ENCODE measurements at regions not wholly inside any gene's neighbourhood (a gene's known extent, or its start where the extent isn't known, plus 50 kb on each side); places are given as distances from the start of the nearest gene placed in this dataset.

- H3K4me3 Mint-ChIP-seq: no peak overlapping the region
- peaks cover 10% of the 10 kb centered on the region for H3K27me3 Mint-ChIP-seq
- ATAC-seq (ENCODE audit: low read depth): no peak
- H3K9me3 Mint-ChIP-seq: no peaks in the 10 kb centered on the region
- no peaks in the 10 kb centered on the region for H3K4me1 Mint-ChIP-seq
- POLR2A ChIA-PET: no interaction called here
- no peaks in the 10 kb centered on the region for H3K36me3 Mint-ChIP-seq
- no peak overlapping the region for H3K27ac Mint-ChIP-seq
- no peak for DNase-seq
These were observed 105.5 kb downstream of the AXIN2 start for GRCh38 chr17:65455972-65456343.

- POLR2A ChIA-PET: no interaction called here
- ATAC-seq (ENCODE audit: low read depth): no peak
These were observed 106.1 kb downstream of the AXIN2 start for GRCh38 chr17:65455154-65455971.

GRCh38 chr17:65453204-65453931 lies 108.1 kb downstream of the AXIN2 start:
- POLR2A ChIA-PET: no interaction called here
- DNase-seq (no peak), ATAC-seq (ENCODE audit: low read depth) (no peak)
- Mint-ChIP-seq H3K36me3 (no peaks in the 10 kb centered on the region), H3K27ac (no peak overlapping the region), H3K4me1 (no peaks in the 10 kb centered on the region), H3K4me3 (no peak overlapping the region), H3K9me3 (peaks cover 4% of the 10 kb centered on the region), H3K27me3 (peaks cover 14% of the 10 kb centered on the region)

More at GRCh38 chr17:65455154-65455971, 106.1 kb downstream of the AXIN2 start:
- no peak overlapping the region for H3K4me3 Mint-ChIP-seq
- no peaks in the 10 kb centered on the region for H3K9me3 Mint-ChIP-seq
- peaks cover 11% of the 10 kb centered on the region for H3K27me3 Mint-ChIP-seq
- DNase-seq: no peak
- no peak overlapping the region for H3K27ac Mint-ChIP-seq
- no peaks in the 10 kb centered on the region for H3K36me3 Mint-ChIP-seq
- no peaks in the 10 kb centered on the region for H3K4me1 Mint-ChIP-seq

GRCh38 chr17:65449495-65449894 lies 112.0 kb downstream of the AXIN2 start:
- Mint-ChIP-seq H3K4me1 (no peaks in the 10 kb centered on the region), H3K4me3 (no peak overlapping the region), H3K36me3 (no peaks in the 10 kb centered on the region), H3K27ac (no peak overlapping the region), H3K27me3 (peaks cover 11% of the 10 kb centered on the region), H3K9me3 (peaks cover 4% of the 10 kb centered on the region)
- no peak for ATAC-seq (ENCODE audit: low read depth)
- POLR2A ChIA-PET: no interaction called here
- no peak for DNase-seq

GRCh38 chr17:65447823-65448222 lies 113.6 kb downstream of the AXIN2 start:
- ATAC-seq (ENCODE audit: low read depth): no peak
- POLR2A ChIA-PET: interaction anchor here (0.6 kb wide), 1 partner anchor 143 kb away, joined by 7 read pairs; no protein-coding TSS in a partner anchor
- Mint-ChIP-seq H3K27me3 (peaks cover 11% of the 10 kb centered on the region), H3K4me3 (no peak overlapping the region), H3K9me3 (peaks cover 4% of the 10 kb centered on the region), H3K4me1 (no peaks in the 10 kb centered on the region), H3K27ac (no peak overlapping the region), H3K36me3 (no peaks in the 10 kb centered on the region)
- DNase-seq: no peak

- H3K9me3 Mint-ChIP-seq: peaks cover 4% of the 10 kb centered on the region
- no peak for ATAC-seq (ENCODE audit: low read depth)
- H3K27ac Mint-ChIP-seq: no peak overlapping the region
- no peaks in the 10 kb centered on the region for H3K36me3 Mint-ChIP-seq
- DNase-seq: no peak
- peaks cover 11% of the 10 kb centered on the region for H3K27me3 Mint-ChIP-seq
- no peak overlapping the region for H3K4me3 Mint-ChIP-seq
- POLR2A ChIA-PET: no interaction called here
- H3K4me1 Mint-ChIP-seq: no peaks in the 10 kb centered on the region
These were observed 114.5 kb downstream of the AXIN2 start for GRCh38 chr17:65446838-65447526.

- H3K9me3 Mint-ChIP-seq: peaks cover 4% of the 10 kb centered on the region
- no peaks in the 10 kb centered on the region for H3K4me1 Mint-ChIP-seq
- peaks cover 11% of the 10 kb centered on the region for H3K27me3 Mint-ChIP-seq
- H3K27ac Mint-ChIP-seq: no peak overlapping the region
- ATAC-seq (ENCODE audit: low read depth): no peak
- no peak overlapping the region for H3K4me3 Mint-ChIP-seq
- POLR2A ChIA-PET: no interaction called here
- no peak for DNase-seq
- H3K36me3 Mint-ChIP-seq: no peaks in the 10 kb centered on the region
These were observed 115.4 kb downstream of the AXIN2 start for GRCh38 chr17:65446043-65446442.

- no peaks in the 10 kb centered on the region for H3K36me3 Mint-ChIP-seq
- no peak overlapping the region for H3K4me3 Mint-ChIP-seq
- no peak for DNase-seq
- H3K4me1 Mint-ChIP-seq: no peaks in the 10 kb centered on the region
- H3K27me3 Mint-ChIP-seq: peaks cover 9% of the 10 kb centered on the region
- ATAC-seq (ENCODE audit: low read depth): no peak
- POLR2A ChIA-PET: no interaction called here
- H3K27ac Mint-ChIP-seq: no peak overlapping the region
- peaks cover 2% of the 10 kb centered on the region for H3K9me3 Mint-ChIP-seq
These were observed 117.4 kb downstream of the AXIN2 start for GRCh38 chr17:65444049-65444448.

- H3K4me3 Mint-ChIP-seq: no peak overlapping the region
- ATAC-seq (ENCODE audit: low read depth): no peak
- H3K9me3 Mint-ChIP-seq: no peaks in the 10 kb centered on the region
- peaks cover 18% of the 10 kb centered on the region for H3K27me3 Mint-ChIP-seq
- no peak overlapping the region for H3K27ac Mint-ChIP-seq
- POLR2A ChIA-PET: no interaction called here
- H3K4me1 Mint-ChIP-seq: no peaks in the 10 kb centered on the region
- DNase-seq: no peak
- no peaks in the 10 kb centered on the region for H3K36me3 Mint-ChIP-seq
These were observed 118.8 kb downstream of the AXIN2 start for GRCh38 chr17:65442691-65443090.

GRCh38 chr17:65442250-65442649 lies 119.2 kb downstream of the AXIN2 start:
- H3K4me1 Mint-ChIP-seq: no peaks in the 10 kb centered on the region
- no peaks in the 10 kb centered on the region for H3K9me3 Mint-ChIP-seq
- H3K36me3 Mint-ChIP-seq: no peaks in the 10 kb centered on the region
- peaks cover 17% of the 10 kb centered on the region for H3K27me3 Mint-ChIP-seq
- H3K27ac Mint-ChIP-seq: no peak overlapping the region
- no peak overlapping the region for H3K4me3 Mint-ChIP-seq
- POLR2A ChIA-PET: no interaction called here
- DNase-seq: no peak
- no peak for ATAC-seq (ENCODE audit: low read depth)

- Mint-ChIP-seq H3K4me1 (no peaks in the 10 kb centered on the region), H3K9me3 (no peaks in the 10 kb centered on the region), H3K4me3 (no peak overlapping the region), H3K27ac (no peak overlapping the region), H3K36me3 (no peaks in the 10 kb centered on the region), H3K27me3 (peaks cover 23% of the 10 kb centered on the region)
- DNase-seq (no peak), ATAC-seq (ENCODE audit: low read depth) (no peak)
- POLR2A ChIA-PET: no interaction called here
These were observed 120.3 kb downstream of the AXIN2 start for GRCh38 chr17:65441053-65441605.

- Mint-ChIP-seq H3K4me1 (peaks cover 1% of the 10 kb centered on the region), H3K27me3 (peaks cover 25% of the 10 kb centered on the region), H3K36me3 (no peaks in the 10 kb centered on the region), H3K4me3 (no peak overlapping the region), H3K27ac (no peak overlapping the region), H3K9me3 (no peaks in the 10 kb centered on the region)
- POLR2A ChIA-PET: no interaction called here
- DNase-seq: no peak
- no peak for ATAC-seq (ENCODE audit: low read depth)
These were observed 122.6 kb downstream of the AXIN2 start for GRCh38 chr17:65438708-65439294.

- Mint-ChIP-seq H3K36me3 (no peaks in the 10 kb centered on the region), H3K9me3 (no peaks in the 10 kb centered on the region), H3K4me3 (no peak overlapping the region), H3K27me3 (peaks cover 25% of the 10 kb centered on the region), H3K4me1 (peaks cover 6% of the 10 kb centered on the region), H3K27ac (no peak overlapping the region)
- ATAC-seq (ENCODE audit: low read depth) (no peak), DNase-seq (no peak)
- POLR2A ChIA-PET: no interaction called here
These were observed 123.3 kb downstream of the AXIN2 start for GRCh38 chr17:65438173-65438572.
